ENCODE measurements at regions not wholly inside any gene's neighbourhood (a gene's known extent, or its start where the extent isn't known, plus 50 kb on each side); places are given as distances from the start of the nearest gene placed in this dataset.

DNA sequence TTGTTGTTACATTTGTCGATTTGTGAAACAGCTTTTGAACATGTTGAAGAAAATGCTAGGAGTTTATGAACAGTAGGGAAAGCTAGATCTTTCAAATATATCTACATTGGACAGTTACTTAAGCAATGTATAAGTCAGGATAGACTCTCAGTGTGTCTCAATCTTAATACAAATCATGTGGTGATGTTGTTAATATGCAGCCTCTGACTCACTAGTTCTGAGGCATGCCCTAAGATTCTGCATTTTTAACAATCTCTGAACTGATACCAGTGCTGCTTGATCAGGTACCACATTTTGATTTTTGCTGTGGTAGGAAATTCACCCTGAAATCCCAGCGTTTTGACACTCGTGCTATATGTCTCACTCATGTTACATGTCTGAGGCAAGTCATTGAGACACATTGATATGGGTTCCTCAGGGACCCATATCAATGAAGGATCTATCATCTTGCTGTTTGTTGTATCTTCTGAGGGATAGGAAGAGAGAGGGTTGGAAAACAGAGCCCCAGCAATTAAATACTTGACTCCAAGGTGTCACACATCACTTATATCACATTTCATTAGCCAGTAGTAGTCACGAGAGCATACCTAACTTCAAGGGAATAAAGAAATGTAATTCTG is 597.9 kb downstream of the TAFA4 start:
- no peak overlapping the region for H3K4me3 ChIP-seq (ENCODE audit: low read length)
- no peak for DNase-seq (ENCODE audit: low read depth)
- TF ChIP-seq CTCF (IDR thresholded peaks at IDR 0.05; ENCODE audit: insufficient read depth, low read depth, low read length, missing control alignments): no peak

GRCh38 chr3:68328049-68328448 is 604.3 kb downstream of the TAFA4 start:
- no peak overlapping the region for H3K4me3 ChIP-seq (ENCODE audit: low read length)
- TF ChIP-seq CTCF (IDR thresholded peaks at IDR 0.05; ENCODE audit: insufficient read depth, low read depth, low read length, missing control alignments): no peak
- DNase-seq (ENCODE audit: low read depth): no peak

DNA sequence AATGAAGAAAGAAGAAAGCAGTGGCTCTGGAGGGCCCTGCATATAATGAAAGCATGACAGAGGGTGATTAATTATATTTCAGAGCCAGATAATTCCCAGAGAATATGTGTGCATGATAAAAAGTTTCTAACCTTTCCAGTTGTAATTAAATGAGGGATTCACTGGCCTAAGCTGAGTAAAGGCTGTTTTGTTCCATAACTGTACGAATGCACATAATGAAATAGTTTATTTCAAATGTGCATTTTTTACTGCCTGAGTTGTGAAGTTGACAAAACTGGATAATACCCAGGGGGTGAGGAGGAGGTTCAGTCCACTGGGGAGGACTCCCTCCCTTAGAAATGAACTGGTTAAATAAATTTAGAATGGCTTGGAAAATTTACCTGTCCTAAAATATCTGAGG is 616.4 kb downstream of the TAFA4 start:
- no peak for TF ChIP-seq CTCF (IDR thresholded peaks at IDR 0.05; ENCODE audit: insufficient read depth, low read depth, low read length, missing control alignments)
- no peak for DNase-seq (ENCODE audit: low read depth)
- H3K4me3 ChIP-seq (ENCODE audit: low read length): no peak overlapping the region

GRCh38 chr3:68315546-68315945 is 616.8 kb downstream of the TAFA4 start:
- TF ChIP-seq CTCF (IDR thresholded peaks at IDR 0.05; ENCODE audit: insufficient read depth, low read depth, low read length, missing control alignments): no peak
- no peak for DNase-seq (ENCODE audit: low read depth)

GRCh38 chr3:68306571-68306970 is 625.8 kb downstream of the TAFA4 start:
- no peak overlapping the region for H3K4me3 ChIP-seq (ENCODE audit: low read length)
- peak; percentile 15 for DNase-seq (ENCODE audit: low read depth)
- no peak for TF ChIP-seq CTCF (IDR thresholded peaks at IDR 0.05; ENCODE audit: insufficient read depth, low read depth, low read length, missing control alignments)

More at GRCh38 chr3:68315546-68315945, 616.8 kb downstream of the TAFA4 start:
- H3K4me3 ChIP-seq (ENCODE audit: low read length): no peak overlapping the region

DNA sequence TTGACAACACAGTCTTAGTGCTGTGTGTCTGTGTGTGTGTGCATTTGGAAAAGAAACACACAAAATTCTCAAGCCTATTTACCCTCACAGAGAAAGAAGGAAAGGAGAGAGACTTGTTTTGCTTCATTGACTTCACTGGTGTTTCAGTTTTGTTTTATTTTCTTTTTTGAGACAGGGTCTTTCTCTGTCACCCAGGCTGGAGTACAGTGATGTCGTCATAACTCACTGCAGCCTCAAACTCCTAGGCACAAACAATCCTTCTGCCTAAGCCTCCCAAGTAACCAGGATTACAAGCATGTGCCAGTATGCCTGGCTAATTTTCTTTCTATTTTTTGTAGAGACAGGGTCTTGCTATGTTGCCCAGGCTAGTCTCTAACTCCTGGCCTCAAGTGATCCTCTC is 636.9 kb downstream of the TAFA4 start:
- no peak for DNase-seq (ENCODE audit: low read depth)
- no peak for TF ChIP-seq CTCF (IDR thresholded peaks at IDR 0.05; ENCODE audit: insufficient read depth, low read depth, low read length, missing control alignments)
- no peak overlapping the region for H3K4me3 ChIP-seq (ENCODE audit: low read length)

GRCh38 chr3:68290333-68290732 is 635.9 kb upstream of the SUCLG2 start:
- TF ChIP-seq CTCF (IDR thresholded peaks at IDR 0.05; ENCODE audit: insufficient read depth, low read depth, low read length, missing control alignments): no peak
- DNase-seq (ENCODE audit: low read depth): no peak
- no peak overlapping the region for H3K4me3 ChIP-seq (ENCODE audit: low read length)

Data from epithelial cell of esophagus (primary cell).